HL-60/S4 treated with retinoic acid at 250 ng/mL for 4 days and 3 days (cell line): ENCODE measurements at regions not wholly inside any gene's neighbourhood (a gene's known extent, or its start where the extent isn't known, plus 50 kb on each side); places are given as distances from the start of the nearest gene placed in this dataset.

ENCODE experiments used
- in situ Hi-C: fragments of 300-500 bp; cut with MboI; formaldehyde crosslinking; loops from 2 replicates; pipeline ENCODE4 v1.7.0; 2022; ENCODE audit warnings: low sequenced_read_pairs

DNA sequence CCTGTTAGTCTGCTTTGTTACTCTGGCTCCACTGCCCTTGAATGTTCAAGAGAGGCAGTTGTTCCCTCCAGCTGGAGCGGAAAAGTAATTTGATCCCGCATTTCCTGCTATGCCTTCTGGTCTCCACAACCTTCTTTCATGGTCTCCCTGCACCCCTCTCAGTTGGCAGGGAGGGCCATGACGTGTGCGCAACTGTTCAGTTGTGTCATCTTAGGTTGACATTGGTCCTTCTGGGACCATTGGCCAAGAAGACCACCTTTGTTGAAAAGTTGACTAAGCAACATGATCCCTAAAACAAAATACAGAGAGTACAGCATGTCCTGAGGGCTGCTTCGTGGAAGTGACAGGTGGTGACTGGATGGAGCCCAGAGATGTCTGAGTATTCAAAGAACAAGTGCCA, 192.5 kb upstream of the TUT7 start:
- in situ Hi-C loops: no loop called here

GRCh38 chr9:86545090-86545489, 190.9 kb upstream of the TUT7 start:
- in situ Hi-C loops: no loop called here

GRCh38 chr9:86541014-86541570, 186.9 kb upstream of the TUT7 start:
- in situ Hi-C loops: no loop called here

GRCh38 chr9:86535406-86535915, 181.3 kb upstream of the TUT7 start:
- in situ Hi-C loops: no loop called here

DNA sequence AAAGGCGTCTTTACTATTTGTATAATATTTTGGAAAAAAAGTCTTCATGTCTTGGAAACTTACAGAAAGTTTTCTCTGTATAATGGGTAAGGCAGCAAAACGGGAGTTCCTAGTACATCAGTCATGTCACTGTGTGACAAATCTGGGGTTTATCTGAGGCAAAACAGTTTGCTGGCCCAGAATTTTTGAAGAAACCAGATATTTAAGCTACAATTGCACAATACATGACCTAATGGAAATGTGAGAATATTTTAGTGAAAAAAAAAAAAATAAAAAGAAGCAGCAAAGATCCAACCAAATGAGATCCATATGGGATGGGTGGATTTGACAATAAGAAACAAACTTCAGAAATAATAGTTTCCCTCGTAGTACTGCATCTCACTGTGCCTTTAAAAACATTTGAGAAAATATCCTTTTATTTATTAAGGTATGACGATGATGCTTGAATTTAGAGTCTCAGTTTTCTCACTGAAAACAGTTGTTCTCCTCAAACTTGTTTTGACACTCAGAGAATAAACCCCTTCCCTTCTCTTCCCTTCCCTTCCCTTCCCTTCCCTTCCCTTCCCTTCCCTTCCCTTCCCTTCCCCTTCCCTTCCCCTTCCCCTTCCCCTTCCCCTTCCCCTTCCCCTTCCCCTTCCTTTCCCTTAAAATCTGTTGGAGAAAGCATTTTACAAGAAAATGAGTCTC, 180.5 kb upstream of the TUT7 start:
- in situ Hi-C loops: no loop called here

GRCh38 chr9:86531971-86532640, 177.9 kb upstream of the TUT7 start:
- in situ Hi-C loops: no loop called here

- in situ Hi-C loops: no loop called here
Measured at GRCh38 chr9:86531273-86531970, 177.2 kb upstream of the TUT7 start.

DNA sequence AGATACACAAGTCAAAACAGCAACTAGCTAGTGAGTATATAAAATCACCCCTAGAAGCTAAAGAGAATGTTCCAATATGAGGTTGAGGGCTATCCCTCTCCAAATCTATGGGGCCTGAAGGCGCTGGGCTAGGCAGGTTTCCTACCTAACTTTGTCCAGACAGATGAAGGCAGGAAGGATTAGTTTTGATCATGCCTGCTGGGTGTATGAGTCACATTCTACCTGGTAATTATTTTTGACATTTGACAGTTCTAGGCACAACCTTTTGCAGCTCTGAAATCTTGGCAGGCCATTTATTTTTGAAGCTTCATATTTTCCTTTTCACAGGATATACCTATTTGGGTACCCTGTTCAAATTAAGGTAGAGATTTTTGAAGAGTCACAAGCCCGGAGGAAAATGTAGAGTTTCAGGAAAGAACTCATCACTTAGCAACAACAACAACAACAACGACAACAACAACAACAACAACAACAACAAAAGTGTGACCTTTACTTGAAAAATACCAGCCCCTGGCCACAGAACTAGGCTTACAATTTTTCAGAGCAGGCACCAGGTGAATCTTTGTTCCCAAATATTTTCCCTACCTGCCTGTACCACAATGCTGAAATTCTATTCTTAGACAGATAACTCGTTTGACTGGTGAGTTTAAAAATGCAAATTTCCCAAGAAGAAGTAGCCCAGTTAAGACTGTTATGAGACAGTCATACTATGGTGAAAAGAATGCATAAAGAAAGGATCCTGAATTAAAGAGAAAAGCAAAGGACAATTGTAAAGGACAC, 175.5 kb upstream of the TUT7 start:
- in situ Hi-C loops: no loop called here

GRCh38 chr9:86526021-86526420, 171.8 kb upstream of the TUT7 start:
- in situ Hi-C loops: no loop called here

- in situ Hi-C loops: no loop called here
Measured at GRCh38 chr9:86525182-86525581, 171.0 kb upstream of the TUT7 start.

DNA sequence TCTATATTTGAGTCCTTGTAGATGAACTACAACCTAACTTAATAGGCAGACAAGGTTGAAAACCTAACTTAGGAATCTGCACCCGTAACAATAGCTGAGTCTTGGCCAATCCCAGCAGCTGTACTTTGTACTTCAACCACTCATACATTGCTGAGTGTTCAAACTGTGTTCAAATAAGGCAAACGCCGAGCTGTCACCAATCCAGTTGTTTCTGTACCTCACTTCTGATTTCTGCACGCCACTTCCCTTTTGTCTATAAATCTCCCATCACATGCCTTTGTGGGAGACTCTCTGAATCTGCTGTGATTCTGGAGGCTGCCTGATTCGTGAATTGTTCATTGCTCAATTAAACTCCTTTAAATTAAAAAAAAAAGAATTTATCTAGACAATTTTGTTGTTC, 167.8 kb upstream of the TUT7 start:
- in situ Hi-C loops: no loop called here

GRCh38 chr9:86521322-86521721, 167.1 kb upstream of the TUT7 start:
- in situ Hi-C loops: no loop called here

- in situ Hi-C loops: no loop called here
Measured at GRCh38 chr9:86519066-86519615, 164.9 kb upstream of the TUT7 start.

DNA sequence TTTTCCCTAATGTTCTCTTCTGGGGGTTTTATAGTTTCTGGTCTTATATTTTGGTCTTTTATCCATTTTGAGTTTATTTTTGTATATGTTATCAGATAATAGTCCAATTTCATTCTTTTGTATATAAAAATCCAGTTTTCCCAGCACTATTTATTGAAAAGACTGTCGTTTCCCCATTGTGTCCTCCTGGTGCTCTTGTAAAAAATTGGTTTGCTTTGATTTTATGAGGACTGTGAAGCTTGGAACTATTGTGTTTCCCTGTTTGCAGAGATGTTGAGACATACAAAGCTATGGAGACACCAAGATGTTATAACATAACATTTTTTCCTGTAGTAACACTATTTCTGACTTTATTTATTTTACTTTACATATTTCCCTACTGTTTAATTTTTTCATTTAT, 163.3 kb upstream of the TUT7 start:
- in situ Hi-C loops: no loop called here

GRCh38 chr9:86516564-86516963, 162.4 kb upstream of the TUT7 start:
- in situ Hi-C loops: no loop called here

GRCh38 chr9:86515221-86515620, 161.0 kb upstream of the TUT7 start:
- in situ Hi-C loops: no loop called here

DNA sequence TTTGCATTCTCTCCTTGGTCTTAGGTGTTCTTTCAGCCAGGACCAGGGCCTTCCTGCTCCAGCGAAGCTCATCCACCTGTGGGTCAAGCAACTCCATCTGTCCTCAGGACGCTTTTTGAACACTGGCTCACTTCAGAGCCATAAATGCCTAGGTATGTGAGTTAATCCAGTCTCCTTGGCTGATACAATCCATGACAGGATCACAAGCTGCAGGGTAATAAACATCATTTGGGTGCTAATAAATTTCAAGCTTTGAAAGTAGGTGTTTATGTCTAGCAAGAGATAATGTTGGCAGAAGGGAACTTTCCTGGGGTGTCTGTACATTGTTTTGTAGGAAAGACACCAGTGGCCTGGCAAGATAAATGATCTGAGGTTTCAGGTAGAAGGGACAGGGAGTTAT, 159.2 kb upstream of the TUT7 start:
- in situ Hi-C loops: no loop called here

- in situ Hi-C loops: no loop called here
Measured at GRCh38 chr9:86512929-86513328, 158.7 kb upstream of the TUT7 start.

DNA sequence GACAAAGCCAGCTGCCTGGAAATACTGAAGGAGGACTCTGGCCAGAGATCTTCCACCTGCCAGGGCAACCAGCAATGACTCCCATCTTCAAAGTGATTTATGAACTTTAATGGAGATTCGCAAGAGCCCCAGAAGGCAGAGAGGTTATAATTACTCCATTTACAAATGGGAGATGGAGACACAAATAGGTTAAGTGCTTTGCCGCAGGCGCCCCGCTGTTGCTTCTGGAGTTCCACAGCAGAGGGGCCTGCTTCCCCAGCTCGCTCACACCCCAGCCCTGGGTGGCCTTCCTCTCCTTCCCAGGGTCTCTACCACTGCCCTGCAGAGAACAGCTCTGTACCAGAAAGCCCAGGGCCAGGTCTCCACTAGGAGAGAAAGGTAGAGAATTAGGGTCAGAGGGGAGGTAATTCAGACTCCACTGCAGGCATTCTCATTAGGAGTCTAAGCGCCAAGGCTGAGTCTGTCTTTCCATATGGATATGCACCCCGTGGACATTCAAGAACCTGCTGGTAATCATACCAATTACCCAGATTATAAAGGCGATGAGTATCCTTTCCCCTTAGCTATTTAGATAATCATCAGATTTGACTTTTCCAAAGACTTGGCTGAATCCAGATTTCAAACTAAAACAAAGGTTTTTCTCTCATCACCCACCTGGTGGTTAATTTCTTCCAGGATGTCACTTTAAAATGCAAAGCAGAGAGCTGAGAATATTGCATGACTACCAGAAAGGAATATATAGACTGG, 157.6 kb upstream of the TUT7 start:
- in situ Hi-C loops: no loop called here
